ENCODE measurements at regions not wholly inside any gene's neighbourhood (a gene's known extent, or its start where the extent isn't known, plus 50 kb on each side); places are given as distances from the start of the nearest gene placed in this dataset.

DNA sequence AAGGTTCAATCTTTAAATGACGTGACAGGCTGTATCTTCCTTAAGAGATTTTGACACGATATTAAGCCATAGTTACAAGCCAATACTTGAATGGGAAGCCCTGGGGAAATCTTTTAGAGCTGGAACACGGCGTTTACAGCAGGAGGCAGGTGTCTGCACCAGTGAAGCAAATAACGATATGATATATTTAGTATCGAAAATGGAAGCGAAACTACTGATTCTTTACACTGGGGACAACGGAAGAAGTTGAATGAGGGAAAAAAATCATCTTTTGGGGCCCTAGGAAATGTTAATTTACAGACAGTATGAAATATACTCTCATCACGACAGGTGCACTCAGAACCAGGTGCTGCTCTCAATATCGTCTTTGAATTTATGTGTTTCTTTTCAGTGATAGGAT lies 793.9 kb upstream of the PCDH20 start:
- Histone ChIP-seq H3K4me3 (replicated peaks in 1 of 3; ENCODE audit: insufficient read depth in 1 of 3, low read depth in 1 of 3, low read length in 3 of 3) (no peak overlapping the region), H2AFZ (ENCODE audit: low read depth, low read length) (no peak overlapping the region), H3K4me1 (ENCODE audit: control insufficient read depth, extremely low read depth, insufficient read depth, low read length) (no peaks in the 10 kb centered on the region), H3K9ac (replicated peaks; ENCODE audit: extremely low read depth, insufficient read depth, low read length) (no peak overlapping the region), H3K9me3 (replicated peaks; ENCODE audit: control insufficient read depth, insufficient read depth, low read length) (no peaks in the 10 kb centered on the region), H3K27me3 (ENCODE audit: control insufficient read depth in 2 of 2, insufficient read depth in 2 of 2, low read length in 2 of 2) (no peaks in the 10 kb centered on the region), H3K4me2 (ENCODE audit: insufficient read depth, low read length) (no peak overlapping the region), H3K9me1 (replicated peaks; ENCODE audit: control insufficient read depth, extremely low read depth, insufficient read depth, low read length) (no peaks in the 10 kb centered on the region), H4K20me1 (replicated peaks; ENCODE audit: control insufficient read depth, extremely low read depth, insufficient read depth, low read length) (no peaks in the 10 kb centered on the region), H3K27ac (ENCODE audit: insufficient read depth, low read depth, low read length) (no peak overlapping the region), H3K79me2 (ENCODE audit: control insufficient read depth, insufficient read depth, low read length) (no peaks in the 10 kb centered on the region), H3K36me3 (ENCODE audit: control insufficient read depth in 2 of 2, extremely low read depth in 1 of 2, insufficient read depth in 2 of 2, low read length in 2 of 2) (no peaks in the 10 kb centered on the region)
- intact Hi-C loops (cut with micrococcal nuclease), result no loop called here
- CTCF ChIA-PET, result no interaction called here
- POLR2A ChIA-PET, result no interaction called here
- DNase-seq (ENCODE audit: low read depth, low spot score), result no peak
- TF ChIP-seq, protein P1, sequence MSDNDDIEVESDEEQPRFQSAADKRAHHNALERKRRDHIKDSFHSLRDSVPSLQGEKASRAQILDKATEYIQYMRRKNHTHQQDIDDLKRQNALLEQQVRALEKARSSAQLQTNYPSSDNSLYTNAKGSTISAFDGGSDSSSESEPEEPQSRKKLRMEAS (IDR thresholded peaks at IDR 0.05; ENCODE audit: insufficient read depth, insufficient read length), result no peak
- TF ChIP-seq EZH2 (IDR thresholded peaks at IDR 0.05; ENCODE audit: borderline replicate concordance, low read depth, low read length, severe bottlenecking), result no peak
- TF ChIP-seq, protein P2, sequence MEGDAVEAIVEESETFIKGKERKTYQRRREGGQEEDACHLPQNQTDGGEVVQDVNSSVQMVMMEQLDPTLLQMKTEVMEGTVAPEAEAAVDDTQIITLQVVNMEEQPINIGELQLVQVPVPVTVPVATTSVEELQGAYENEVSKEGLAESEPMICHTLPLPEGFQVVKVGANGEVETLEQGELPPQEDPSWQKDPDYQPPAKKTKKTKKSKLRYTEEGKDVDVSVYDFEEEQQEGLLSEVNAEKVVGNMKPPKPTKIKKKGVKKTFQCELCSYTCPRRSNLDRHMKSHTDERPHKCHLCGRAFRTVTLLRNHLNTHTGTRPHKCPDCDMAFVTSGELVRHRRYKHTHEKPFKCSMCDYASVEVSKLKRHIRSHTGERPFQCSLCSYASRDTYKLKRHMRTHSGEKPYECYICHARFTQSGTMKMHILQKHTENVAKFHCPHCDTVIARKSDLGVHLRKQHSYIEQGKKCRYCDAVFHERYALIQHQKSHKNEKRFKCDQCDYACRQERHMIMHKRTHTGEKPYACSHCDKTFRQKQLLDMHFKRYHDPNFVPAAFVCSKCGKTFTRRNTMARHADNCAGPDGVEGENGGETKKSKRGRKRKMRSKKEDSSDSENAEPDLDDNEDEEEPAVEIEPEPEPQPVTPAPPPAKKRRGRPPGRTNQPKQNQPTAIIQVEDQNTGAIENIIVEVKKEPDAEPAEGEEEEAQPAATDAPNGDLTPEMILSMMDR (IDR thresholded peaks at IDR 0.05; ENCODE audit: extremely low read depth in 1 of 2, insufficient read depth in 1 of 2, low read depth in 1 of 2, low read length in 2 of 2), result no peak
- no peak for TF ChIP-seq POLR2A (IDR thresholded peaks at IDR 0.05; ENCODE audit: low read depth, low read length)
- TF ChIP-seq MYC (IDR thresholded peaks at IDR 0.05; ENCODE audit: low read depth, low read length), result no peak
- no peak for TF ChIP-seq JUN (IDR thresholded peaks at IDR 0.05; ENCODE audit: borderline replicate concordance, insufficient read depth, insufficient read length, low read depth)
- TF ChIP-seq POLR2AphosphoS5 (IDR thresholded peaks at IDR 0.05; ENCODE audit: insufficient read depth, low read depth, low read length), result no peak
- no peak for TF ChIP-seq FOS (IDR thresholded peaks at IDR 0.05; ENCODE audit: borderline replicate concordance, insufficient read depth, low read length)
- no peak for TF ChIP-seq GATA2 (IDR thresholded peaks at IDR 0.05; ENCODE audit: insufficient read depth, insufficient read length, low read depth, low read length)
- no TSS peak for BruUV-seq (replicated peaks)
- no peak for FAIRE-seq
- dilution Hi-C loops (cut with MboI; ENCODE audit: extremely low pct_ligation_motif_present, low sequenced_read_pairs), result no loop called here

Data from endothelial cell of umbilical vein (primary cell).